ENCODE measurements at regions not wholly inside any gene's neighbourhood (a gene's known extent, or its start where the extent isn't known, plus 50 kb on each side); places are given as distances from the start of the nearest gene placed in this dataset.

GRCh38 chr15:69920221-69920620 is 177.5 kb downstream of the TLE3 start:
- Histone ChIP-seq H3K79me2 (ENCODE audit: control insufficient read depth, insufficient read depth, low read length) (no peaks in the 10 kb centered on the region), H3K36me3 (ENCODE audit: control insufficient read depth in 2 of 2, extremely low read depth in 1 of 2, insufficient read depth in 2 of 2, low read length in 2 of 2) (no peaks in the 10 kb centered on the region), H3K9ac (ENCODE audit: control insufficient read depth, extremely low read depth, insufficient read depth, low read length) (no peak overlapping the region), H4K20me1 (ENCODE audit: control insufficient read depth, extremely low read depth, insufficient read depth, low read length) (no peaks in the 10 kb centered on the region), H2AFZ (ENCODE audit: control insufficient read depth, low read length) (no peak overlapping the region), H3K4me2 (ENCODE audit: control insufficient read depth, extremely low read depth, insufficient read depth, low read depth, low read length) (no peak overlapping the region), H3K9me3 (ENCODE audit: control insufficient read depth, low read depth, low read length) (no peaks in the 10 kb centered on the region), H3K27ac (ENCODE audit: control insufficient read depth, insufficient read depth, low read length) (no peak overlapping the region), H3K4me1 (ENCODE audit: control insufficient read depth, extremely low read depth, insufficient read depth, low read length) (no peaks in the 10 kb centered on the region), H3K9me1 (ENCODE audit: control insufficient read depth, extremely low read depth, insufficient read depth, low read length) (no peaks in the 10 kb centered on the region), H3K4me3 (ENCODE audit: control insufficient read depth in 2 of 3, extremely low read depth in 1 of 3, insufficient read depth in 2 of 3, low read depth in 1 of 3, low read length in 3 of 3) (no peak overlapping the region), H3K27me3 (ENCODE audit: control insufficient read depth, extremely low read depth, insufficient read depth, low read length) (peaks cover 35% of the 10 kb centered on the region)
- TF ChIP-seq EZH2 (IDR thresholded peaks at IDR 0.05; ENCODE audit: low read length) (no peak), CTCF (optimal IDR thresholded peaks at IDR 0.05 in 1 of 3, IDR thresholded peaks at IDR 0.05 in 1 of 3, conservative IDR thresholded peaks at IDR 0.05 in 1 of 3; ENCODE audit: extremely low read depth in 1 of 3, insufficient read depth in 2 of 3, low read length in 3 of 3) (no peak)
- no peak for FAIRE-seq
- dilution Hi-C loops (cut with MboI; ENCODE audit: extremely low pct_ligation_motif_present, low sequenced_read_pairs) = no loop called here
- DNase-seq (ENCODE audit: low read depth, low spot score) = no peak

- FAIRE-seq (no peak), DNase-seq (ENCODE audit: low read depth, low spot score) (no peak)
- no peak overlapping the region for H3K27ac ChIP-seq (ENCODE audit: control insufficient read depth, insufficient read depth, low read length)
- no peak overlapping the region for H3K9ac ChIP-seq (ENCODE audit: control insufficient read depth, extremely low read depth, insufficient read depth, low read length)
- peaks cover 29% of the 10 kb centered on the region for H3K27me3 ChIP-seq (ENCODE audit: control insufficient read depth, extremely low read depth, insufficient read depth, low read length)
- H4K20me1 ChIP-seq (ENCODE audit: control insufficient read depth, extremely low read depth, insufficient read depth, low read length) = no peaks in the 10 kb centered on the region
- no peaks in the 10 kb centered on the region for H3K36me3 ChIP-seq (ENCODE audit: control insufficient read depth in 2 of 2, extremely low read depth in 1 of 2, insufficient read depth in 2 of 2, low read length in 2 of 2)
- TF ChIP-seq CTCF (optimal IDR thresholded peaks at IDR 0.05 in 1 of 3, IDR thresholded peaks at IDR 0.05 in 1 of 3, conservative IDR thresholded peaks at IDR 0.05 in 1 of 3; ENCODE audit: extremely low read depth in 1 of 3, insufficient read depth in 2 of 3, low read length in 3 of 3) (no peak), EZH2 (IDR thresholded peaks at IDR 0.05; ENCODE audit: low read length) (no peak)
- no peaks in the 10 kb centered on the region for H3K9me3 ChIP-seq (ENCODE audit: control insufficient read depth, low read depth, low read length)
- dilution Hi-C loops (cut with MboI; ENCODE audit: extremely low pct_ligation_motif_present, low sequenced_read_pairs) = no loop called here
- H3K9me1 ChIP-seq (ENCODE audit: control insufficient read depth, extremely low read depth, insufficient read depth, low read length) = no peaks in the 10 kb centered on the region
- H2AFZ ChIP-seq (ENCODE audit: control insufficient read depth, low read length) = no peak overlapping the region
- H3K4me1 ChIP-seq (ENCODE audit: control insufficient read depth, extremely low read depth, insufficient read depth, low read length) = no peaks in the 10 kb centered on the region
- no peak overlapping the region for H3K4me3 ChIP-seq (ENCODE audit: control insufficient read depth in 2 of 3, extremely low read depth in 1 of 3, insufficient read depth in 2 of 3, low read depth in 1 of 3, low read length in 3 of 3)
- H3K4me2 ChIP-seq (ENCODE audit: control insufficient read depth, extremely low read depth, insufficient read depth, low read depth, low read length) = no peak overlapping the region
- H3K79me2 ChIP-seq (ENCODE audit: control insufficient read depth, insufficient read depth, low read length) = no peaks in the 10 kb centered on the region
These were observed 175.8 kb downstream of the TLE3 start for GRCh38 chr15:69921626-69922619.

All from keratinocyte (primary cell).